Fibroblast of villous mesenchyme (primary cell): ENCODE measurements at regions not wholly inside any gene's neighbourhood (a gene's known extent, or its start where the extent isn't known, plus 50 kb on each side); places are given as distances from the start of the nearest gene placed in this dataset.

Source experiments
- DNase-seq: peaks from one replicate; pipeline ENCODE4 v3.0.0-alpha.2; 2010; ENCODE audit warnings: low read depth
- H3K4me3 ChIP-seq: 2 replicates; pipeline ENCODE4 v1.5.1; 2011; ENCODE audit warnings: low read depth, mild to moderate bottlenecking, low read length
- TF ChIP-seq, protein P1 (sequence below): IDR thresholded peaks from 2 replicates; pipeline ENCODE4 v1.5.1; 2012; ENCODE audit warnings: low read depth, mild to moderate bottlenecking, low read length; ENCODE audit not compliant: insufficient read depth

DNA sequence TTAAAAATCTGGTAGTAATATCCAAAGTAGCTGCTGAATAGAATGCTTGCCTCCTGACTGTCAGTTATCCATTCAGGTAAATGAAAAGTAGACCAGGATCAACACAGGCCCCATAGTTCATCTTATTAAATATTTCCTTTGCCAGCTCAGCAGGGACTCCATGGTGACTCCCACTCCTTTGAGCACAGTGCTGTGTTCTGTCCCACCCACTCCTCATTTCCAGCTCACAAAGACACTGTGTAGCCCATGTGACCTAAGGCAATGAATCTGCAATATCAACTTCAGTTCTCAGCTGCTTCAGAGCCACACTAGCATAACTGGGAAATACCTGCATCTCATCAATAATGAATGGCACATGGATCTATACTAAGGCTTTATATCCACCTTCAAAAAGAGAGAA, 189.5 kb upstream of the MANEA start:
- DNase-seq = no peak
- no peak overlapping the region for H3K4me3 ChIP-seq
- TF ChIP-seq, protein P1, sequence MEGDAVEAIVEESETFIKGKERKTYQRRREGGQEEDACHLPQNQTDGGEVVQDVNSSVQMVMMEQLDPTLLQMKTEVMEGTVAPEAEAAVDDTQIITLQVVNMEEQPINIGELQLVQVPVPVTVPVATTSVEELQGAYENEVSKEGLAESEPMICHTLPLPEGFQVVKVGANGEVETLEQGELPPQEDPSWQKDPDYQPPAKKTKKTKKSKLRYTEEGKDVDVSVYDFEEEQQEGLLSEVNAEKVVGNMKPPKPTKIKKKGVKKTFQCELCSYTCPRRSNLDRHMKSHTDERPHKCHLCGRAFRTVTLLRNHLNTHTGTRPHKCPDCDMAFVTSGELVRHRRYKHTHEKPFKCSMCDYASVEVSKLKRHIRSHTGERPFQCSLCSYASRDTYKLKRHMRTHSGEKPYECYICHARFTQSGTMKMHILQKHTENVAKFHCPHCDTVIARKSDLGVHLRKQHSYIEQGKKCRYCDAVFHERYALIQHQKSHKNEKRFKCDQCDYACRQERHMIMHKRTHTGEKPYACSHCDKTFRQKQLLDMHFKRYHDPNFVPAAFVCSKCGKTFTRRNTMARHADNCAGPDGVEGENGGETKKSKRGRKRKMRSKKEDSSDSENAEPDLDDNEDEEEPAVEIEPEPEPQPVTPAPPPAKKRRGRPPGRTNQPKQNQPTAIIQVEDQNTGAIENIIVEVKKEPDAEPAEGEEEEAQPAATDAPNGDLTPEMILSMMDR = no peak

DNA sequence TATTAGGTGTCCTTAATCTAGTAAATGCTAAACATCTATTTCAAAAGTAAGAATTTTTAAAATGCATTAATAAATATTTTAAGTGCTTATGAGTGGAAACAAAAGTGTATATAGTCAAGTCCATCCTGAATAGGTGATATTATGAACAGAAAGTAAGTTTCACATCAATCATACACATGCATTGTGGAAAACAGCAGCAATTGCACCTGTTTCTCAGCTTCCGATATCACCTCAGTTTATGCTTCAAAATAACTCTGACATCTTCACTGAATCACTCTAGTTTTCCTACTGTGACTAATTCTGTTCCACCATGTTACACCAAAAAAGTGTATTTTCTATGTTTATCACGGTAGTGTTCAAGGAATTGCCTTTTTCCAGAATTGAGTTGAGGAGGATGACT, 172.6 kb upstream of the MANEA start:
- no peak for DNase-seq
- TF ChIP-seq, protein P1 = no peak
- H3K4me3 ChIP-seq = no peak overlapping the region

DNA sequence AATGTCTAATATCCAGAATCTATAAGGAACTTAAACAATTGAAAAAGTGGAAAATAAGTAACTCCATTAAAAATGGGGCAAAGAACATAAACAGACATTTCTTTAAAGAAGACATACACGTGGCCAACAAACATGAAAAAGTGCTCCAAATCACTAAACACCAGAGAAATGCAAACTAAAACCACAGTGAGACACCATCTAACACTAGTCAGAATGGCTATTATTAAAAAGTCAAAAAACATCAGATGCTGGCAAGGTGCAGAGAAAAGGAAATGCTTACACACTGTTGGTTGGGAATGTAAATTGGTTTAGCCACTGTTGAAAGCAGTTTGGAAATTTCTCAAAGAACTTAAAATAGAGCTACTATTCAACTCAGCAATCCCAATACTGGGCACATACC, 169.2 kb upstream of the MANEA start:
- TF ChIP-seq, protein P1 = no peak
- no peak for DNase-seq
- no peak overlapping the region for H3K4me3 ChIP-seq

DNA sequence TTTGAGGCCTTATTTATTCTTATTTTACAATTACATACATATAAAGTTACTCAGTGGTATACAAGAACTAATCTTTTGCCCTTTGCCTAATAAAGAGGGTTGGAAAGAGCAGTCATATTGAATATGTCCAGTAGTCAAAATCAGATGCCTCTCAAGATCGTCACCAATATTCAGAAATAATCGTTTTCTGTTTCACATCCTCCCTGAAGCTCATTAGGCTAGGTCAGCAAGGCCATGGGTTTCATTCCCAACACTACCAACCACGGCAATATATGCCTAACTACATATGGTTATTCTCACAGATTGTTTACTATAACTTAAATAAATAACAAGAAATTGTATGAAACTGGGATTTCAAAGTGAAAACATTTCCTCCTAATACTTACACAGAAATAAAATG, 167.2 kb upstream of the MANEA start:
- H3K4me3 ChIP-seq = no peak overlapping the region
- DNase-seq = no peak
- TF ChIP-seq, protein P1 = no peak

DNA sequence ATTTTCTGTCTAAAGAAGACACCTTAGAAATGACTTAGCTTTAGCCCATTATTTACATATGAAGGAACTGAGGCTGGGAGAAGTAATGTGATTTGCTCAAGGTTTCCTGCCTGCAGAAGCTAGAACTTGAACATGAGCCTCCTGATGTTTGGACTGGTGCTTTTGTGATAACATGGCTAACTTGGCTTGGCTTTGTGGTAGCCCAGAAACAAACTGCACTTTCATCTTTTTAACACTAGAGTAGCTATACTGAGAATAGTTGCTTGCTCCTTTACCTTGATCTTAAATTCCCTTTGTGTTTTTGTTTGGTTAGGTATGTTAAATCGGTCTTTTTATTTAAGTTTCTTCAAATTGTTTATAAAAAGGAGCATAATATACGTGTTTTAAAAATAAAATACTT, 163.5 kb upstream of the MANEA start:
- no peak for DNase-seq
- TF ChIP-seq, protein P1 = no peak
- H3K4me3 ChIP-seq = no peak overlapping the region

DNA sequence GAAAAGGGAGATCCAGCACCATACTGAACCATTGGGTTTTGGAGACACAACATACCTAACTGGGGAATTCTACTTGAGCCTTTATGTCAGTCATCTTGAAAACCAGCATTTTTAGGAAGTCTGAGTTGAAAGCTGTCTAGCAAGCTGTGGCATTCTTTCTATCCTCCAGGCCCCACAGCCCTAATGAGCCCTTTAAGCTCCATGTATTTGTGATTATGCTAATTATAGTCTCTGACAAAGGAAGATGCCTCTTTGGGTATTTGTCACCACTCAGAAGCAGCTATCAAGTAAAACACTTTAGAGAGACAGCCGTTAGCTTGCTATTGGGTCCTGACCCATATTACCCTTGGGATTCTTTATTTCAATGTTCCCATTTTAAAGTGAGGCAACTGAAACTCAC, 159.5 kb upstream of the MANEA start:
- TF ChIP-seq, protein P1 = no peak
- H3K4me3 ChIP-seq = no peak overlapping the region
- DNase-seq = no peak

DNA sequence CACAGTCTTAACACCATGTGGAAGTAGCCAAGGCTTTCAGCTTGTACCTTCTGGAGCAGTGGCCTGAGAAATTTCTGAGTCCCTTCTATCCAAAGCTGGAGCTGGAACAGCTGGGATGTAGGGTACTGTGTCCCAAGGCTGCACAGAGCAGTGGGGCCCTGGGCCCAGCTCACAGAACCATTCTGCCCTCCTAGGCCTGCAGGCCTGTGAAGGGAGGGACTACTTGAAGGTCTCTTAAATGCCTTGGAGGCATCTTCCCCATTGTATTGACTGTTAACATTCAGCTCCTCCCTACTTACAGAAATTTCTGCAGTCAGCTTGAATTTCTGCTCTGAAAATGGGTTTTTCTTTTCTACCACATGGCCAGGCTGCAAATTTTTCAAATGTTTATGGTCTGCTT, 156.5 kb upstream of the MANEA start:
- no peak for DNase-seq
- no peak overlapping the region for H3K4me3 ChIP-seq
- TF ChIP-seq, protein P1 = no peak
